Panc1 (cell line): ENCODE measurements at regions not wholly inside any gene's neighbourhood (a gene's known extent, or its start where the extent isn't known, plus 50 kb on each side); places are given as distances from the start of the nearest gene placed in this dataset.

Experiments
- ATAC-seq: fragments of 200-7000 bp; cut with Tn5 transposase; 2 replicates; pipeline ENCODE4 v1.9.1; 2020; ENCODE audit warnings: mild to moderate bottlenecking, moderate library complexity
- BruUV-seq: library from RNA; stranded (reverse); fragments of 400-500 nt; replicated peaks from 2 replicates; lab custom pipeline; 2021; lab: Mats Ljungman, UMichigan
- CTCF ChIA-PET: fragments of 300-600 bp; sonication (Branson Sonifier 250); formaldehyde crosslinking; loops from one replicate; lab custom pipeline; 2022; ENCODE audit warnings: antibody characterized with exemption; lab: Charles Lee
- POLR2A ChIA-PET: fragments of 300-600 bp; sonication (Branson Sonifier 250); formaldehyde crosslinking; loops from one replicate; lab custom pipeline; 2022; ENCODE audit warnings: antibody characterized with exemption; lab: Charles Lee
- DNase-seq: peaks from one replicate; pipeline ENCODE4 v3.0.0-alpha.2; 2010; ENCODE audit warnings: low read depth, low spot score
- H3K27ac ChIP-seq: 2 replicates; pipeline ENCODE4 v1.5.1; 2011; ENCODE audit warnings: mild to moderate bottlenecking, low read length, inconsistent platforms
- H3K27me3 ChIP-seq: fragments of 200-500 bp; sonication (Bioruptor generic); 2 replicates; pipeline ENCODE4 v1.6.0; 2014; ENCODE audit warnings: low read length, inconsistent platforms; ENCODE audit not compliant: control insufficient read depth, insufficient read depth
- H3K36me3 ChIP-seq: fragments of 200-500 bp; sonication (Bioruptor generic); 2 replicates; pipeline ENCODE4 v1.5.1; 2014; ENCODE audit warnings: inconsistent platforms, mild to moderate bottlenecking, low read length, moderate library complexity; ENCODE audit not compliant: control insufficient read depth, insufficient read depth
- H3K4me1 ChIP-seq: 2 replicates; pipeline ENCODE4 v1.5.1; 2011; ENCODE audit warnings: inconsistent platforms, mild to moderate bottlenecking, low read length, moderate library complexity; ENCODE audit not compliant: control insufficient read depth, insufficient read depth
- H3K4me3 ChIP-seq, 2 experiments: 2 replicates each; pipeline ENCODE4 v1.5.1; 2011 to 2012; ENCODE audit warnings: low read depth in 2 of 2, low read length in 2 of 2, mild to moderate bottlenecking in 2 of 2, inconsistent platforms in 1 of 2, moderate library complexity in 1 of 2
- H3K9me3 ChIP-seq: fragments of 200-500 bp; sonication (Bioruptor generic); 2 replicates; pipeline ENCODE4 v1.5.1; 2014; ENCODE audit warnings: low read depth, mild to moderate bottlenecking, inconsistent platforms, low read length, moderate library complexity; ENCODE audit not compliant: control insufficient read depth, insufficient read depth
- CTCF ChIP-seq: fragments of 450-650 bp; IDR thresholded peaks from 2 replicates; pipeline ENCODE4 v1.5.1; 2017; ENCODE audit warnings: mild to moderate bottlenecking
- POLR2AphosphoS5 ChIP-seq: IDR thresholded peaks from 2 replicates; pipeline ENCODE4 v1.6.1; 2012; ENCODE audit warnings: mild to moderate bottlenecking, low read depth, low read length, moderate library complexity
- SIN3A ChIP-seq: IDR thresholded peaks from 2 replicates; pipeline ENCODE4 v1.6.1; 2012; ENCODE audit warnings: low read depth, mild to moderate bottlenecking, low read length, moderate library complexity, borderline replicate concordance; ENCODE audit not compliant: insufficient read depth
- TCF7L2 ChIP-seq: IDR thresholded peaks from 2 replicates; pipeline ENCODE4 v1.6.1; 2011; ENCODE audit warnings: mild to moderate bottlenecking, low read depth, low read length, inconsistent platforms
- in situ Hi-C: cut with HindIII; loops from 2 replicates; pipeline ENCODE4 v1.10.0; 2016; ENCODE audit warnings: low sequenced_read_pairs, low pct_unique_long_range_greater_than_20kb
- intact Hi-C: fragments of 100-400 bp; cut with micrococcal nuclease; formaldehyde crosslinking; loops from one replicate; pipeline ENCODE4 v1.10.0; 2022; ENCODE audit not compliant: unreplicated experiment
- TF ChIP-seq, protein P1 (sequence below), 2 experiments: IDR thresholded peaks; 2 replicates each; pipeline ENCODE4 v1.6.1; 2011 to 2012; ENCODE audit warnings: low read depth in 2 of 2, control low read depth in 1 of 2, low read length in 1 of 2, mild to moderate bottlenecking in 1 of 2, moderate library complexity in 1 of 2; ENCODE audit not compliant: insufficient read depth in 1 of 2

DNA sequence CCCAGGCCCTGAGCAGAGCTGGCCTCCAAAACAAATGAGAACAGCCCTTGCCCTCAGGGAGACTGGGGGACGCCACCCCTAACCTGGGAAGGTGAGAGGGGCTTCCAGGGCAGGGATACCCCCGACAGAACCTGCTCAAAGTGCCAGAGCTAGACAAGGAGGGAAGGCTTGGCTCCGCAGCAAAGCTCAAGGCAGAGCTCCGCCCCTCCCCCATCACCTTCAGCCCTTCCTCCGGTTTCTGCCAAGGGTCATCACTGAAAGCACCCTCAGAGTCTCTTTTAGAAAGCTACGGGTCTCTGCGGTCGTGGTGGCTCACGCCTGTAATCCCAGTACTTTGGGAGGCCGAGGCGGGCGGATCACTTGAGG lies 73.4 kb upstream of the CUX1 start:
- Histone ChIP-seq H3K27ac (peak overlapping the region; percentile 71), H3K27me3 (no peaks in the 10 kb centered on the region), H3K4me1 (peaks cover 35% of the 10 kb centered on the region), H3K4me3 (peak overlapping the region; percentile 48 to 62), H3K36me3 (no peaks in the 10 kb centered on the region), H3K9me3 (no peaks in the 10 kb centered on the region)
- DNase-seq, result no peak
- BruUV-seq, result no TSS peak
- in situ Hi-C loops (no loop called here), intact Hi-C loops (loop anchor here (2.0 kb wide), 1 partner anchor 71 kb away; no protein-coding TSS in a partner anchor)
- no peak for TF ChIP-seq POLR2AphosphoS5
- POLR2A ChIA-PET, result no interaction called here
- CTCF ChIA-PET, result interaction anchor here (0.6 to 1.1 kb wide), 2 partner anchors 139 to 143 kb away, joined by 4 read pairs; no protein-coding TSS in a partner anchor
- ATAC-seq, result peak; percentile 41

DNA sequence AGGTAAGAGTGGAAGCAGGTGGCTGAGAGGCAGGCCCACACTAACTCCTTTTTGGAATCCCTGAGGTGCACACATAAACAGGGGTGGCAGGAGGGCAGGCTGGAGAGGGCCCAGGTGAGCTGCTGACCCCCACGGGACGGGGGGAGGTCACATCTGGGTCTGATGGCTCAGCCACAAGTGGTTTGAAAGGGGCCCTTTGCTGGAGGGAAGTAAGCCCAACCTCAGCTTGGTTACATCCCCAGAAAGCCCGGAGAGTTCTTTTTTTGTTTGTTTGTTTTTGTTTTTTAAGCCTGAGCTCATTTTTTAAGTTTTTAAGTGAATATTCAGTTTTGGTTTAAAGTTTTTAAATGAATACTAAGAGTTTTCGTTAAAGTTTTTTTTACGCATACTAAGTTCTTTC lies 72.8 kb upstream of the CUX1 start:
- ChIA-PET POLR2A (interaction anchor here (0.6 kb wide), 4 partner anchors 9 to 1131 kb away, joined by 3 to 6 read pairs (median 4); no protein-coding TSS in a partner anchor), CTCF (interaction anchor here (0.6 to 1.1 kb wide), 3 partner anchors 63 to 144 kb away, joined by 3 to 4 read pairs (median 4); no protein-coding TSS in a partner anchor)
- Histone ChIP-seq H3K4me3 (peak overlapping the region in 1 of 2 experiments; percentile 62; a peak in 2 of 4 replicates), H3K27ac (peak overlapping the region; percentile 71), H3K27me3 (no peaks in the 10 kb centered on the region), H3K9me3 (no peaks in the 10 kb centered on the region), H3K4me1 (peaks cover 33% of the 10 kb centered on the region), H3K36me3 (no peaks in the 10 kb centered on the region)
- intact Hi-C loops, result no loop called here
- BruUV-seq, result no TSS peak
- DNase-seq, result peak; percentile 24
- ATAC-seq, result 0 out of 2 replicates have a peak, but pooled peaks have one; percentile 22
- TF ChIP-seq POLR2AphosphoS5, result no peak
- TF ChIP-seq TCF7L2, result no peak
- TF ChIP-seq CTCF, result no peak
- TF ChIP-seq, protein P1, sequence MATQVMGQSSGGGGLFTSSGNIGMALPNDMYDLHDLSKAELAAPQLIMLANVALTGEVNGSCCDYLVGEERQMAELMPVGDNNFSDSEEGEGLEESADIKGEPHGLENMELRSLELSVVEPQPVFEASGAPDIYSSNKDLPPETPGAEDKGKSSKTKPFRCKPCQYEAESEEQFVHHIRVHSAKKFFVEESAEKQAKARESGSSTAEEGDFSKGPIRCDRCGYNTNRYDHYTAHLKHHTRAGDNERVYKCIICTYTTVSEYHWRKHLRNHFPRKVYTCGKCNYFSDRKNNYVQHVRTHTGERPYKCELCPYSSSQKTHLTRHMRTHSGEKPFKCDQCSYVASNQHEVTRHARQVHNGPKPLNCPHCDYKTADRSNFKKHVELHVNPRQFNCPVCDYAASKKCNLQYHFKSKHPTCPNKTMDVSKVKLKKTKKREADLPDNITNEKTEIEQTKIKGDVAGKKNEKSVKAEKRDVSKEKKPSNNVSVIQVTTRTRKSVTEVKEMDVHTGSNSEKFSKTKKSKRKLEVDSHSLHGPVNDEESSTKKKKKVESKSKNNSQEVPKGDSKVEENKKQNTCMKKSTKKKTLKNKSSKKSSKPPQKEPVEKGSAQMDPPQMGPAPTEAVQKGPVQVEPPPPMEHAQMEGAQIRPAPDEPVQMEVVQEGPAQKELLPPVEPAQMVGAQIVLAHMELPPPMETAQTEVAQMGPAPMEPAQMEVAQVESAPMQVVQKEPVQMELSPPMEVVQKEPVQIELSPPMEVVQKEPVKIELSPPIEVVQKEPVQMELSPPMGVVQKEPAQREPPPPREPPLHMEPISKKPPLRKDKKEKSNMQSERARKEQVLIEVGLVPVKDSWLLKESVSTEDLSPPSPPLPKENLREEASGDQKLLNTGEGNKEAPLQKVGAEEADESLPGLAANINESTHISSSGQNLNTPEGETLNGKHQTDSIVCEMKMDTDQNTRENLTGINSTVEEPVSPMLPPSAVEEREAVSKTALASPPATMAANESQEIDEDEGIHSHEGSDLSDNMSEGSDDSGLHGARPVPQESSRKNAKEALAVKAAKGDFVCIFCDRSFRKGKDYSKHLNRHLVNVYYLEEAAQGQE (IDR thresholded peaks at IDR 0.05; ENCODE audit: insufficient read depth in 1 of 2, low read depth in 2 of 2, low read length in 1 of 2), result no peak
- TF ChIP-seq SIN3A, result no peak
- in situ Hi-C loops, result no loop called here

DNA sequence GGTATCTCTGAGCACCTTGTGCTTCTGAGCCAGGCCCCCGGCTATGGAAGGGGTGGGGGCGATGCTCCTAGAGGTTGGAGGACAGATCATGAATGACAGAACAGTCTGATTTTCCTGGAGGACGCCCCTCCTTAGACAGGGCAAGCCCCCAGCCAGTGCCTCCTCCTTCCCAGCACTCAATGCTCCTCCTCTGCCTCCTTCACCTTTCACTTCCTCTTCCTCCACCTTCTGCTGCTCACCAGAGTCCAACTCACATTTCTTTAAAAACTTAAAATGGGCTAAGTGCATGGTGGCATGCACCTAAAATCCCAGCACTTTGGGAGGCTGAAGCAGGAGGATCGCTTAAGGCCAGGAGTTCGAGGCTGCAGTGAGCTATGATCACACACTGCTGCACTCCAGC lies 71.1 kb upstream of the CUX1 start:
- no peaks in the 10 kb centered on the region for H3K27me3 ChIP-seq
- CTCF ChIA-PET, result no interaction called here
- H3K4me3 ChIP-seq, result no peak overlapping the region
- TF ChIP-seq POLR2AphosphoS5 (no peak), TCF7L2 (no peak), CTCF (no peak), SIN3A (no peak)
- TF ChIP-seq, protein P1 (IDR thresholded peaks at IDR 0.05; ENCODE audit: insufficient read depth in 1 of 2, low read depth in 2 of 2, low read length in 1 of 2), result no peak
- no peaks in the 10 kb centered on the region for H3K36me3 ChIP-seq
- ATAC-seq (no peak), DNase-seq (no peak)
- POLR2A ChIA-PET, result no interaction called here
- H3K4me1 ChIP-seq, result peaks cover 29% of the 10 kb centered on the region
- no peaks in the 10 kb centered on the region for H3K9me3 ChIP-seq
- in situ Hi-C loops (no loop called here), intact Hi-C loops (no loop called here)
- no TSS peak for BruUV-seq
- H3K27ac ChIP-seq, result no peak overlapping the region
